Progenitor cell of endocrine pancreas (in vitro differentiated cells): ENCODE measurements at regions not wholly inside any gene's neighbourhood (a gene's known extent, or its start where the extent isn't known, plus 50 kb on each side); places are given as distances from the start of the nearest gene placed in this dataset.

Experiments used
- DNase-seq: peaks from one replicate; pipeline ENCODE4 v3.0.0; 2021; ENCODE audit warnings: low spot score; ENCODE audit not compliant: unreplicated experiment
- H3K27ac Mint-ChIP-seq: 2 replicates; pipeline ENCODE4 v1.8.0; 2021; ENCODE audit warnings: mild to moderate bottlenecking, moderate library complexity, mixed read lengths
- H3K27me3 Mint-ChIP-seq: 2 replicates; pipeline ENCODE4 v1.8.0; 2021; ENCODE audit warnings: mixed read lengths
- H3K36me3 Mint-ChIP-seq: 2 replicates; pipeline ENCODE4 v1.8.0; 2022; ENCODE audit warnings: mixed read lengths; ENCODE audit not compliant: insufficient read depth
- H3K4me1 Mint-ChIP-seq: 2 replicates; pipeline ENCODE4 v1.8.0; 2021; ENCODE audit warnings: low read depth, mixed read lengths
- H3K4me3 Mint-ChIP-seq: 2 replicates; pipeline ENCODE4 v1.8.0; 2021; ENCODE audit warnings: low read depth, mild to moderate bottlenecking, moderate library complexity, mixed read lengths
- H3K9me3 Mint-ChIP-seq: 2 replicates; pipeline ENCODE4 v1.8.0; 2021; ENCODE audit warnings: low read depth, mixed read lengths
- CTCF ChIP-seq: fragments of 200-600 bp; sonication (generic); IDR thresholded peaks from one replicate; pipeline ENCODE4 v1.5.0; 2021; ENCODE audit warnings: antibody characterized with exemption, mild to moderate bottlenecking; ENCODE audit not compliant: unreplicated experiment

- DNase-seq, result no peak
- no peaks in the 10 kb centered on the region for H3K36me3 Mint-ChIP-seq
- no peaks in the 10 kb centered on the region for H3K9me3 Mint-ChIP-seq
- peaks cover 52% of the 10 kb centered on the region for H3K27me3 Mint-ChIP-seq
- no peak overlapping the region for H3K27ac Mint-ChIP-seq
- TF ChIP-seq CTCF, result no peak
- no peak overlapping the region for H3K4me3 Mint-ChIP-seq
- no peaks in the 10 kb centered on the region for H3K4me1 Mint-ChIP-seq
These were observed 190.9 kb upstream of the BLID start for GRCh38 chr11:122306831-122307391.

DNA sequence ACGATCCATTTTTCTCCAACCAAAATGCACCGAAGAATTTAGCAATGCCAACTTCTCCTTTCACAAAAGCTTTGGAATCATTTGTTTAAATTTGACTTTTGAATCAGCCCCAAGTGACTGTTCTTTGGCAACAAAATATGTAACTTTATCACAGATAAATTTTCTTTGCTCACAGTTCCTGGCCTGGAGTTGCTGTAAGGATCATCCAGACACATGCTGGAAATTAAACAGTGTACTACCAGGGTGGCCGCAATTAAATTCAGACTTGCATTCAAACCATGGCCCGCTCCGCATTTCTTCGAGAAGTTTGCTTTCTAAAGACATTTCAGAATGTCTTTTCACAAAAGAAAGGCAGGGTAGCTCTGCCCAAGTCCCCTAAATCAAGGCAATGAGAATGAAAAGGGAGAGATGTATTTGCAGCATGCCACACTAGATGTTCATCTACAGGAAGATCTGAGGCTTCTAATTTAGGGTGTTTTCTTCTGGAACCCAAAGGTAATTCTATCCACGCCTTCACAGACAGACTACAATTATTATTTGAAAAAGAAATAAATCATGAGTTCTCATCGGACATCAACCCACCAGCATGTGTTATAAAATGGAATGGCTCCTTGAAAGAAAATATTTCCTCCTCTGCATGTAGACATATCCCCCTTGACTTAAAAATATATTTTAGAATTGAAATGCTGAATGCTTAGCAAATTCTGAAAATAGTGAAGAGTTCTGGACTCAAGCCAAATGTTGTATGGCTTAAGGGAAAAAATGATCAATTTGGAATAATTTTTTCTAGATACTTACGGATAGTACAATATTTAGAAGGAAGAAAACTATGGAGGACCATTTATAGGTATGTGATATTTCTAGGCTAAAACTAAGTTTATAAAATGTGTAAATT, 189.7 kb upstream of the BLID start:
- H3K27ac Mint-ChIP-seq, result no peak overlapping the region
- H3K4me3 Mint-ChIP-seq, result no peak overlapping the region
- DNase-seq, result no peak
- TF ChIP-seq CTCF, result no peak
- H3K27me3 Mint-ChIP-seq, result peaks cover 50% of the 10 kb centered on the region
- H3K36me3 Mint-ChIP-seq, result no peaks in the 10 kb centered on the region
- H3K9me3 Mint-ChIP-seq, result no peaks in the 10 kb centered on the region
- H3K4me1 Mint-ChIP-seq, result no peaks in the 10 kb centered on the region

DNA sequence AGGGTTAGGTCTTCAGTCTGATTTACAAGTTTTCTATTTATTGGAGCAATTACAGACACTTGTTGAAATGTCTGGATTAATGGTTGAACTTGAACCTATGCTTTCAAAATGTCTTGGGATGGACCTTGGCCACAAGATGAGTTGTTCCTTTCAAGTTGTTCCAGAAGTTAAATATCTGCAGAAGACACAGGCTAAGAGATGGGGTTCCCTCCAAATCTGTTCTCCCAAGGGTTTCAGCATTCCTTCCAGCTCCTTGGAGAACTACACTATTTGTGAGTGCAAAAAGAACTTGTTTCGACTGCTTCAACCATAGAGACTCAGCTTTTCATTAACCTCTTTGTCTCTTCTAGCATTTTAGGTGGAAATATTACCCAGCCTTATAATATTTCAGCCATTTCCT, 189.0 kb upstream of the BLID start:
- Mint-ChIP-seq H3K4me1 (no peaks in the 10 kb centered on the region), H3K27ac (no peak overlapping the region), H3K9me3 (peaks cover 2% of the 10 kb centered on the region), H3K27me3 (peaks cover 50% of the 10 kb centered on the region), H3K36me3 (no peaks in the 10 kb centered on the region), H3K4me3 (no peak overlapping the region)
- TF ChIP-seq CTCF, result no peak
- DNase-seq, result no peak

DNA sequence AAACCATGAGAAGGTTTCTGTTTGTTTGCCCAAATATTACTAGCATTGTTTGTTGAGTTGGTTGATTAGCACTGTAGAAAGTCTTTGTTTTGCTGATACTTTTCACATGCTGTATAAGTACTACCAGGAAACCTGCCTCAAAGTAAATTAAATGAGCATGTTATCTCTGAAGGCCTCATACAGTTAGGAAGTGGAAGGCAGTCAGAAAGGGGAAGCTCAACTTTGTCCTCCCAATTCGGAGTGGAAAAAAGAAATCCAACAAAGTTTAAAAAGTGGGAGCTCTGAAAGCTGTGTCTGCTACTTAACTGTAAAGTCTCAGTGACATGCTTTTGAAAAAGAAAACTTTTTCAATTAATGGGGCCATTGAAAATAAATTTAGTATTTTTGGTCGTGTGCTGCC, 188.3 kb upstream of the BLID start:
- no peak for TF ChIP-seq CTCF
- no peak overlapping the region for H3K27ac Mint-ChIP-seq
- H3K9me3 Mint-ChIP-seq, result peaks cover 9% of the 10 kb centered on the region
- H3K36me3 Mint-ChIP-seq, result no peaks in the 10 kb centered on the region
- H3K4me1 Mint-ChIP-seq, result no peaks in the 10 kb centered on the region
- no peak overlapping the region for H3K4me3 Mint-ChIP-seq
- no peak for DNase-seq
- peaks cover 44% of the 10 kb centered on the region for H3K27me3 Mint-ChIP-seq

DNA sequence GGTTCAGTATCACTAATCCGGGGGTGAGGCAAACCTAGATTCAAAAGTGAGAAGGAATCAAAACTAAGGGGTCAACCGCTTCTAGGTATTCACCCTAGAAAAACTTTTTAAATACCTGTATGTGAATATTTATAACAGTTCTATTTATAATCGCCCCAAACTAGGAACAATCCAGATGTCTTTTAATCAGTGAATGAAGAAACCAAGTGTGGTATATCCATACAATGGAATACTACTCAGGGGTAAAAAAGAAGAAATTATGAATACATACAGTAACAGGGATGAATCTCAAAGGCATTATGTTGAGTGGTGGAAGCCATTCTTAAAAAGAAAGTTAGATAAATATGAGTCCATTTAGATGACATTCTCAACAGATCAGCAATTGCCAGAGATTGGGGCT, 178.0 kb upstream of the BLID start:
- Mint-ChIP-seq H3K9me3 (peaks cover 12% of the 10 kb centered on the region), H3K36me3 (no peaks in the 10 kb centered on the region), H3K27me3 (no peaks in the 10 kb centered on the region), H3K4me1 (no peaks in the 10 kb centered on the region), H3K27ac (no peak overlapping the region), H3K4me3 (no peak overlapping the region)
- DNase-seq, result no peak
- TF ChIP-seq CTCF, result no peak
